ENCODE measurements at regions not wholly inside any gene's neighbourhood (a gene's known extent, or its start where the extent isn't known, plus 50 kb on each side); places are given as distances from the start of the nearest gene placed in this dataset.

DNA sequence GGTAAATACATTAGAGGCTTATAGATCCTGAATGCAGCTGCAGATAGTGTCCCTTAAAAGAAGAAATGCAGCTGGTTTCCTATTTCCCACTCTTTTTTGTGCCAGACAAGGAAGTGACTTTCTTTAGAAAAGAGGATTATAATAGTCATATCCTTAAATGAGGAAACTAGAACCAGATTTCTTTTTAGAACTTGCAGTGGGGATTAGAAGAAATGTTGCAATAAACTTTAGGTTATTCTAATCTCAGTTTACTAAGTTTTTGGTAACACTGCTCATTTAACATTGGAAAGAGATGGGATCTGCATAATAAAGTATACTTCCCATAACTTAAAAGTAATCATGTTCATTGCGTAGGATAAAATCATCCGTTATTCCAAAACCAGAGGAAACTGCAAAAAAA, 101.9 kb downstream of the SLIT2 start:
- no peak for TF ChIP-seq YY1 (IDR thresholded peaks at IDR 0.05; ENCODE audit: insufficient read depth, insufficient read length)
- no peak for TF ChIP-seq ZNF274 (IDR thresholded peaks at IDR 0.05; ENCODE audit: low read depth, low read length)
